Heart right ventricle (tissue), 16 donors: ENCODE measurements at regions not wholly inside any gene's neighbourhood (a gene's known extent, or its start where the extent isn't known, plus 50 kb on each side); places are given as distances from the start of the nearest gene placed in this dataset.

Experiments used
- ATAC-seq, 8 donors: fragments of 200-7000 bp; cut with Tn5 transposase; one replicate each; pipeline ENCODE4 v1.9.1; 2020; ENCODE audit warnings: mild to moderate bottlenecking in 8 of 8, moderate library complexity in 8 of 8, moderate number of reproducible peaks in 1 of 8
- DNase-seq, 2 donors: peaks; one replicate each; pipeline ENCODE4 v3.0.0-alpha.2; 2020
- H3K27ac ChIP-seq, 10 donors: fragments of 200-600 bp; sonication (generic) in 2 of 10; one replicate each; pipeline versions ENCODE4 v1.5.0 to v1.8.0; 2020 to 2022; ENCODE audit warnings: mild to moderate bottlenecking in 3 of 10
- H3K27me3 ChIP-seq, 7 donors: fragments of 200-600 bp; one replicate each; pipeline ENCODE4 v1.8.0; 2021 to 2022; ENCODE audit warnings: mild to moderate bottlenecking in 2 of 7
- H3K36me3 ChIP-seq, 9 donors: fragments of 200-600 bp; sonication (generic) in 1 of 9; one replicate each; pipeline versions ENCODE4 v1.5.0 to v1.8.0; 2020 to 2022; ENCODE audit warnings: mild to moderate bottlenecking in 2 of 9
- H3K4me1 ChIP-seq, 9 donors: fragments of 200-600 bp; sonication (generic) in 1 of 9; one replicate each; pipeline versions ENCODE4 v1.5.0 to v1.8.0; 2020 to 2022; ENCODE audit warnings: mild to moderate bottlenecking in 4 of 9
- H3K4me3 ChIP-seq, 10 donors: fragments of 200-600 bp; sonication (generic) in 2 of 10; one replicate each; pipeline versions ENCODE4 v1.5.0 to v1.8.0; 2020 to 2022; ENCODE audit warnings: mild to moderate bottlenecking in 7 of 10, moderate library complexity in 2 of 10
- H3K9me3 ChIP-seq, 11 donors: fragments of 200-600 bp in 10 of 11; sonication (generic) in 2 of 11; one replicate each; pipeline versions ENCODE4 v1.5.0 to v1.8.0; 2013 to 2022; ENCODE audit warnings: mild to moderate bottlenecking in 2 of 11, control low read depth in 1 of 11, moderate library complexity in 1 of 11
- CTCF ChIP-seq, 9 donors: fragments of 200-600 bp; sonication (generic) in 2 of 9; IDR thresholded peaks; one replicate each; pipeline versions ENCODE4 v1.5.0 to v1.8.0; 2021 to 2022; ENCODE audit warnings: antibody characterized with exemption in 9 of 9, mild to moderate bottlenecking in 5 of 9, moderate library complexity in 1 of 9
- WGBS, 2 donors: extraction: QIAGEN DNeasy Blood & Tissue Kit; methylation state at CpG; one replicate each; pipeline ENCODE4 v1.1.7; 2013; ENCODE audit warnings: inconsistent platforms in 1 of 2; 5-methylcytosine and 5-hydroxymethylcytosine counted together
- intact Hi-C, 10 donors: fragments of 100-400 bp; cut with DNase I; formaldehyde crosslinking; loops; one replicate each; pipeline versions ENCODE4 v1.11.1 to v1.14.2; 2022
- donor health status: Arrhythmogenic right ventricular cardiomyopathy.
- donor health status: ischemic (EF 13 %, LVEDD 7.1; RV severe dilation, severe dysfunction).
- donor health status: healthy with polysubstance abuse.
- donor health status: DM: no; HTN: yes; CAD: no.
- donor health status: DM: no; HTN: no; CAD: no.
- donor health status: ischemic (EF 25% LVEDD 6.9; RV normal size, moderate dysfunction).
- donor health status: ischemic (EF 25% LVEDD 5.7; RV mildly dilated, moderate dysfunction).
- donor health status: healthy.
- donor health status: DM: yes; HTN: yes; CAD: no.
- donor health status: Ischemic cardiomyopathy.
- donor health status: ischemic (EF 35%, LVEDD 5.7; RV mildly dilated, moderate dysfunction).
- donor health status: nonischemic (EF 11% LVEDD 7.7; RV severe dilation, severe dysfunction).
- donor health status: DM: yes; HTN: yes; CAD: no.
- donor health status: PGD.
- donor health status: ischemic (EF 29% LVEDD 5.4; RV normal size, mild dysfunction).
- donor health status: nonischemic (EF 23%, LVEDD 6.1; RV moderate dilation, normal function).

DNA sequence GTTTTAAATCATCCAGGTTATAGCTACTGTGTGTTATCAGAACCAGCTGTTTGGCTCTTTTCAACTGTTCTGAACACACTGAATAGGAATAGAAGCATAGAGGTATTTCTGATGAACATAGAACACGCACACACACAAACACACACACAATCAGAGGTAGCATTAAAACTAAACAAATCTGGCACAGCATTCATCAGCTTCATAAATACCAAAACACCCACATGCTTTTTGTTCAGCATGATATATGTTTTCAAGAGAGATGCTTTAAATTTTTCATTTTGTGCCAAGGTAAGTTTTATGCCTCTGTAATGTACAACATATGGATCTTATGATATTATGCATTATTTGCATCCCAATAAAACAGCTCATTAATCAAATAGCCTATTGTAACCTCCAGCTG lies 208.6 kb downstream of the GALC start:
- WGBS, 2 donors = 84 to 87% methylated on average over 1 of the region's 1 CpG
- TF ChIP-seq CTCF (IDR thresholded peaks at IDR 0.05) = no peak
- no peak for DNase-seq
- ATAC-seq = no peak
- H3K27ac ChIP-seq = no peak overlapping the region
- peaks cover 0 to 23% (median 3%) of the 10 kb centered on the region in 11 donors for H3K9me3 ChIP-seq
- H3K27me3 ChIP-seq = no peaks in the 10 kb centered on the region
- no peak overlapping the region for H3K4me3 ChIP-seq
- no peaks in the 10 kb centered on the region for H3K36me3 ChIP-seq
- no peaks in the 10 kb centered on the region for H3K4me1 ChIP-seq
- intact Hi-C loops = no loop called here

DNA sequence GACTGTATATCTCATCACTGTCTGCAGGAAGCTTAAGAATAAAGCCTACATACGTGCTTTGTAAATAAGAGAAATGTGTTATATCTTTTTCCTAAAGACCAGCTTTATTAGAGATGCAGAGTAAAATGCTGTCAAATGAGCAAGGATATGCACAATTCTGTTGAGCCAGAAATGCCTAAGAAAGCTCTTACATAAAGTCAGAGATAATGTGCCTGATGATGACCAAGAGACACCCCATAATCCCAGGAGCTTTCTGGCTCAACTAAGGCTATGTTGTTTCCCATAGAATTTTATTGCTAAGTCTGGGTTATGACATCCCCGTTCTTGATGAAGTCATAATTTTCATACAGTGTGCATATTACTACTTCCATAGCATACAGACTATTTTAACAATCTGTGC lies 209.9 kb downstream of the GALC start:
- intact Hi-C loops = no loop called here
- DNase-seq (no peak), ATAC-seq (no peak)
- Histone ChIP-seq H3K9me3 (peaks cover 0 to 32% (median 3%) of the 10 kb centered on the region in 11 donors), H3K4me3 (no peak overlapping the region), H3K27me3 (no peaks in the 10 kb centered on the region), H3K36me3 (no peaks in the 10 kb centered on the region), H3K27ac (no peak overlapping the region), H3K4me1 (no peaks in the 10 kb centered on the region)
- WGBS, 2 donors = 71 to 77% methylated on average over 2 of the region's 2 CpGs
- no peak for TF ChIP-seq CTCF (IDR thresholded peaks at IDR 0.05)

DNA sequence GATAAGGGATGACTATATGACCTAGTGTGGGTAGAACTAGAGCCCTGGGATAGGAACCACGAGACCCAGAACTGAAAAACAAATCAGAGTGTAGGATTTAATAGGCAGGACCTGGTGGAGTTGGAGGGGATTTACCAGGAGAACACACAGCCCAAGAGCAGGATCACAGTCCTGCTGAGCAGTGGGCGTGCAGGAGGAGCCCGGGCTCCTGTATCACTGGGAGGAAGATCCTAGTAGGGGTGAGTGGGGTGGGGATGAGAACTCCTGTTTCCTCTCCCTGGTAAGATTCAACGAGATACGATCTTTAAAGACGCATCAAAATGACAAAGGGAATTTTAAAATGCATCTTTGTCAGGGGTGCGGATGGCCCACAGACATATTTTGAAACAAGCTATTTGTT lies 220.1 kb downstream of the GALC start:
- Histone ChIP-seq H3K4me1 (no peaks in the 10 kb centered on the region), H3K4me3 (no peak overlapping the region), H3K27ac (no peak overlapping the region), H3K9me3 (peaks cover 0 to 26% (median 0%) of the 10 kb centered on the region in 11 donors), H3K36me3 (no peaks in the 10 kb centered on the region), H3K27me3 (no peaks in the 10 kb centered on the region)
- no peak for ATAC-seq
- intact Hi-C loops = no loop called here
- DNase-seq = no peak
- WGBS, 2 donors = 70 to 76% methylated on average over 7 of the region's 7 CpGs
- TF ChIP-seq CTCF (IDR thresholded peaks at IDR 0.05) = no peak

DNA sequence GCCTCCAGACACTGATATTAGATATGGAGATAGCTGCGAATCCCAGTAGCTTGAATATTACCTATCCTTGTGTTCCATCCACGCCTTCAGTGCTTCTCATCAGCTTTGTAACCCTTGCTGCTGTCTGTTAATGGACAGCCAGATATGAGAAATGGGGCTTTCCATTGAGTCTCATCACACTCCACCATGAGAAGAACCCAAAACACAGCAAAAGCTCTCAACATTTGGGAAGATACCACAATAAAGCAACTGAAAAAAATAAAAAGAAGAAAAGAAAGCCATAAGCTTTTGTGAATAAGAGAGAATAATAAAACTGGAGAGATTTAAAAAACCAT lies 225.4 kb downstream of the GALC start:
- H3K36me3 ChIP-seq = no peaks in the 10 kb centered on the region
- H3K9me3 ChIP-seq = peaks cover 0 to 23% (median 0%) of the 10 kb centered on the region in 11 donors
- H3K27me3 ChIP-seq = no peaks in the 10 kb centered on the region
- H3K4me1 ChIP-seq = no peaks in the 10 kb centered on the region
- 91 to 93% methylated on average over 2 of the region's 2 CpGs for WGBS, 2 donors
- H3K27ac ChIP-seq = no peak overlapping the region
- no peak overlapping the region for H3K4me3 ChIP-seq
- intact Hi-C loops = no loop called here
- ATAC-seq (no peak), DNase-seq (no peak)
- TF ChIP-seq CTCF (IDR thresholded peaks at IDR 0.05) = no peak

DNA sequence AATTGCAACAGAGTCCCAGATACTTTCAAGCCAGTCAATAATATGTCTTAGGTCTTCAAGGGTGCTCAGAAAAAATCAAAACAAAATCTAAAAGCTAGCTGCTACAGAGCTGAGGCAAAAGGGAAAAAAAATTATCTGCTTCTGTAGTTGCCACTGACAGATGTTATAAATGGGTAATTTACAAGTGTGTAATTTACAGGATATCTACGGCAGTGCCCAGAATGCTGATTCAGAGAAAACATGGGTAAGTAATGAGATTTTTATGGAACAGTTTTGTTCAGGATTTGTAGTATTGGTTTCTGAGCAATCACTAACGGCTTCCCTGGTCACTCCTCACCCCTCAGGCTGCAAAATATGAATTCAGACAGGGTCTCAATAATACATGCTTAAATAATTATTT lies 234.1 kb downstream of the GALC start:
- no peak for DNase-seq
- H3K4me1 ChIP-seq = no peaks in the 10 kb centered on the region
- no peak overlapping the region for H3K4me3 ChIP-seq
- 65 to 67% methylated on average over 2 of the region's 2 CpGs for WGBS, 2 donors
- no peaks in the 10 kb centered on the region for H3K27me3 ChIP-seq
- no peaks in the 10 kb centered on the region for H3K36me3 ChIP-seq
- TF ChIP-seq CTCF (IDR thresholded peaks at IDR 0.05) = no peak
- intact Hi-C loops = no loop called here
- no peak overlapping the region for H3K27ac ChIP-seq
- H3K9me3 ChIP-seq = peaks cover 0 to 25% (median 0%) of the 10 kb centered on the region in 11 donors
- no peak for ATAC-seq
